ENCODE measurements at regions not wholly inside any gene's neighbourhood (a gene's known extent, or its start where the extent isn't known, plus 50 kb on each side); places are given as distances from the start of the nearest gene placed in this dataset.

DNA sequence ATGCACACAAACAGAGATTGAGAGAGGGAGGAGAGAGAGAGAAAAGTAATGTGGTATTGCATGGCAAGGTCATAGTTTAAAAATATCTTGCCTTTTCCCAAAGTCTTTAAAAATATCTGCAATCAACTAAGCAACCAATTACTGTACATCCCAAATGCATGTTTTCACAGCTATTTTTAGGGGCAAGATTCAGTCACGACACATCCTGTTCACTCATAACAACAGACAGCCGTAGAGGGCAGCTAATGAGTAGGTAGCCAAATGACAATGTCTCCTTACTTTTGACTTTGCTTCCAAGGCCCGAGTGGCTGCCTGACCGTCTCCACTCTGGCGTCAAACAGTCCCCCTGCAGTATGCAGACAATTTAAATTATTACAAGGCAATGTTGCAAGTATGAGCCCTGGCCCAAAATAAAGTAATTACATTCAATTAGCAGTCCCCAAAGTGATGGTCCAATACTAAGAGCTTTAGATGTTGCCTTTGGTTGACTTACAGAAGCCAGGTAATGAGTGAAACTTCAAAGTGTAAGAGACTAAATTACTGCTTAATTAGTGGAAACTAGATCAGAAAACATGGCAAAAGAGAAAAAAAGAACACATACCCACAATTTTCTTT, 162.9 kb downstream of the MBL2 start:
- ATAC-seq (ENCODE audit: low FRiP score) (no peak), DNase-seq (ENCODE audit: low spot score) (no peak)
- TF ChIP-seq CTCF (IDR thresholded peaks at IDR 0.05), result no peak

- no peak for DNase-seq (ENCODE audit: low spot score)
- no peak for ATAC-seq (ENCODE audit: low FRiP score)
- no peak for TF ChIP-seq CTCF (IDR thresholded peaks at IDR 0.05)
Measured at GRCh38 chr10:52615331-52615730, 157.3 kb downstream of the MBL2 start.

DNA sequence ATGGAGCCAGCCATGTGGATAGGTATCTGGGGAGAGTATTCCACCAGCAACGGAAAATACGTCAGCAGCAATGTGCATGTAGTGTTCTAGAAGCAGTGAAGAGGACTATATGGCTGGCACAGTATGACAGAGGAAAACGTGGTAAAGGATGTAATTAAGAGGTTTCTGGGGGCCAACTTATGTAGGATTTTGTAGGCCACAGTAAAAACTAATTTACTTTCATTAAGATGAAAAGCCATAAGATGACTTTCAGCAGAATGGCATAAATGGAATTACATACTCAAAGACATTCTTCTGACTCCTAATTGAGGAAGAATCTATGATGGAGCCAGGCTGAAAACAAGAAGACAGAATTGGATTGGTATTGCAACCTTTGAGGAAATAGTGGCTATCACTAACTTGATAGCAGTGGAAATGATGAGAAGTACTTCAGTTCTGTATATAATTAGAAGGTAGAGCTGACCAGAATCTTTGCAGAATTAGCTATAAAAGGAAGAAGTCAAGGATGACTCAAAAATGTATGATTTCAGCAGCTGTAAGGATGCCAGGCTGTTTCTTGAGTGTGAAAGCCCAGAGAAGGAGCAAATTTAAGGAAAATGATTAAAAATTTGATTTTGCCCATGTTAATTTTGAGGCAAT, 156.7 kb downstream of the MBL2 start:
- no peak for ATAC-seq (ENCODE audit: low FRiP score)
- TF ChIP-seq CTCF (IDR thresholded peaks at IDR 0.05), result no peak

DNA sequence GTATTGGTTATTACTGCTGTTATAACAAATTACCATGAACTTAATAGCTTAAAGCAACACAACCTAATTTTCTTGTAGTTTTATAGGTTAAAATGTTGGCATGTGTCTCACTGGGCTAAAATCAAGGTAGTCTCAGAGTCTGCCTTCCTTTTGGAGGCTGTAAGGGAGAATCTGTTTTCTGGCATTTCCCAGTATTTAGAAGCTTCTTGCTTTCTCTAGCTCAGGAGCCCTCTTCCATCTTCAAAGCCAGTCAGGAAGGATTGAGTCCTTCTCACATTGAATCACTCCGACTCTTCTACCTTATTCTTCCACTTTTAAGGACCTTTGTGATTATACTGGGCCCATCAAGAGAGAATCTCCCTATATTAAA, 156.2 kb downstream of the MBL2 start:
- ATAC-seq (ENCODE audit: low FRiP score) (no peak), DNase-seq (ENCODE audit: low spot score) (no peak)
- no peak for TF ChIP-seq CTCF (IDR thresholded peaks at IDR 0.05)

More for the DNA sequence above, 156.7 kb downstream of the MBL2 start:
- DNase-seq (ENCODE audit: low spot score), result no peak

DNA sequence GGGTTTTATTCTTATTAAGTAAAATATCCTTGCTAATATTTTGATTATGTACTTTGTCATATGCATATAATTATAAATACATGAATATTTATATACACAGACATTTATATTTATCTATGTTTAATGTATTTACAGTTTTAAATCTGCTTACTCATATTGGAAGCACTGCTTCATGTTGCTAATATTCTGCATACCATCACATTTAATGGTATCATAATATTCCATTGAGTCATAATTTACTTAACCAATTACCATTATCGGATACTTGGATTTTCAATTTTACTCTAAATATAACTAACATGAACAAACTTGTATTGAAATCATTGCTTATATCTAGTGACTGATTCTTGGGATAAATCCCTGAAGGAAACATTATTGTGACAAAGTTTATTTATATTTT, 155.2 kb downstream of the MBL2 start:
- ATAC-seq (ENCODE audit: low FRiP score) (no peak), DNase-seq (ENCODE audit: low spot score) (no peak)
- no peak for TF ChIP-seq CTCF (IDR thresholded peaks at IDR 0.05)

DNA sequence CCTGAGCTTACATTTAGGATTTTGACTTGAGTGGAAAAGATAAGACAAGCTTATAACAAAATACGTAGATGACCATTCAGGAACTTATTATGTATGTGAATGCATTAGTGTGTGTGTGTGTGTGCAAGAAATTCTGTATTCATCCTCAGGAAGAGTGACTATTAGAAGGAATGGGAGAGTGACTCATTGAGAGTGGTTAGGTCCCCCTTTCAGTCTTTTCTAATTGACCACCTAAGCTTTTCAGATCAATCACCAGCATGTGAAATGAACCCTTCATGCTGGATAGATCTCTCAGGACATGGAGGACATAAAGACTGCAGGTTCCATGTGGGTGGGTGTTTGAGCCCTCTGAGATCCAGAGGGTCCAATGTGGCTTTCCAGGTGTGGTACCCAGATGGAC, 153.5 kb downstream of the MBL2 start:
- ATAC-seq (ENCODE audit: low FRiP score) (no peak), DNase-seq (ENCODE audit: low spot score) (no peak)
- no peak for TF ChIP-seq CTCF (IDR thresholded peaks at IDR 0.05)

GRCh38 chr10:52621635-52622079, 150.9 kb downstream of the MBL2 start:
- ATAC-seq (ENCODE audit: low FRiP score) (no peak), DNase-seq (ENCODE audit: low spot score) (no peak)
- no peak for TF ChIP-seq CTCF (IDR thresholded peaks at IDR 0.05)

Data from omental fat pad (tissue), 3 donors.